Brain microvascular endothelial cell (primary cell): ENCODE measurements at regions not wholly inside any gene's neighbourhood (a gene's known extent, or its start where the extent isn't known, plus 50 kb on each side); places are given as distances from the start of the nearest gene placed in this dataset.

Source experiments
- DNase-seq: peaks from one replicate; pipeline ENCODE4 v3.0.0-alpha.2; 2020
- H3K27ac ChIP-seq: fragments of 250-450 bp; sonication (Bioruptor Pico); 2 replicates; pipeline ENCODE4 v1.5.1; 2020; ENCODE audit warnings: mild to moderate bottlenecking, moderate library complexity
- H3K27me3 ChIP-seq: fragments of 250-450 bp; sonication (Bioruptor Pico); replicated peaks from 2 replicates; pipeline ENCODE4 v1.5.1; 2020; ENCODE audit warnings: mild to moderate bottlenecking
- H3K36me3 ChIP-seq: fragments of 250-450 bp; sonication (Bioruptor Pico); replicated peaks from 2 replicates; pipeline ENCODE4 v1.5.1; 2020; ENCODE audit warnings: mild to moderate bottlenecking
- H3K4me3 ChIP-seq: 2 replicates; pipeline ENCODE4 v1.5.1; 2011; ENCODE audit warnings: low read depth, mild to moderate bottlenecking, control low read depth, low read length, moderate library complexity
- in situ Hi-C: cut with HindIII; loops from 2 replicates; pipeline ENCODE4 v1.10.0; 2017; ENCODE audit warnings: low sequenced_read_pairs, low pct_ligation_motif_present
- TF ChIP-seq, protein P1 (sequence below): IDR thresholded peaks from 2 replicates; pipeline ENCODE4 v1.5.1; 2011; ENCODE audit warnings: low read depth, mild to moderate bottlenecking, moderate library complexity, low read length, control low read depth, inconsistent platforms; ENCODE audit errors: missing control alignments

DNA sequence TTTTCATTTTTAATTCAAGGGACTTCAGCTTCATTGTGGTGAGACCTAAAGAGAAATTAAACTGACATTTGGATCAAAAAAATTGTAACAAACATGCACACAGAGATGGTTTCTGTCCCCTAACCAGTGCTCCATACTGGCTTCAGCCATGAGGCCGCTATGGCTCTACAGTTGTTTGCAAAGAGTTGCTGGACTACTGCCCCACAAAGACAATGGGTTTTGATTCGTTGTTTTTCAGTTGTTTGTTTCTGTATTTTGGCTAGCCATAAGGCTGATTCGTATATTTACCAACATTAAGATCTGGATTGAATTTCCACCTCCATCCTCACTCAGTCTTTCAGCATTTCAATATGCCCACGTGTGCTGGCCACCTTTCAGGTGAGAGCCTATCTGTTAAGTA, 163.7 kb upstream of the KIF2A start:
- Histone ChIP-seq H3K4me3 (no peak overlapping the region), H3K27ac (no peak overlapping the region), H3K27me3 (peaks cover 4% of the 10 kb centered on the region), H3K36me3 (no peaks in the 10 kb centered on the region)
- in situ Hi-C loops: no loop called here
- TF ChIP-seq, protein P1, sequence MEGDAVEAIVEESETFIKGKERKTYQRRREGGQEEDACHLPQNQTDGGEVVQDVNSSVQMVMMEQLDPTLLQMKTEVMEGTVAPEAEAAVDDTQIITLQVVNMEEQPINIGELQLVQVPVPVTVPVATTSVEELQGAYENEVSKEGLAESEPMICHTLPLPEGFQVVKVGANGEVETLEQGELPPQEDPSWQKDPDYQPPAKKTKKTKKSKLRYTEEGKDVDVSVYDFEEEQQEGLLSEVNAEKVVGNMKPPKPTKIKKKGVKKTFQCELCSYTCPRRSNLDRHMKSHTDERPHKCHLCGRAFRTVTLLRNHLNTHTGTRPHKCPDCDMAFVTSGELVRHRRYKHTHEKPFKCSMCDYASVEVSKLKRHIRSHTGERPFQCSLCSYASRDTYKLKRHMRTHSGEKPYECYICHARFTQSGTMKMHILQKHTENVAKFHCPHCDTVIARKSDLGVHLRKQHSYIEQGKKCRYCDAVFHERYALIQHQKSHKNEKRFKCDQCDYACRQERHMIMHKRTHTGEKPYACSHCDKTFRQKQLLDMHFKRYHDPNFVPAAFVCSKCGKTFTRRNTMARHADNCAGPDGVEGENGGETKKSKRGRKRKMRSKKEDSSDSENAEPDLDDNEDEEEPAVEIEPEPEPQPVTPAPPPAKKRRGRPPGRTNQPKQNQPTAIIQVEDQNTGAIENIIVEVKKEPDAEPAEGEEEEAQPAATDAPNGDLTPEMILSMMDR: no peak
- no peak for DNase-seq

GRCh38 chr5:62143268-62144229, 162.5 kb upstream of the KIF2A start:
- H3K36me3 ChIP-seq: no peaks in the 10 kb centered on the region
- in situ Hi-C loops: no loop called here
- H3K27ac ChIP-seq: no peak overlapping the region
- H3K4me3 ChIP-seq: no peak overlapping the region
- DNase-seq: no peak
- peaks cover 4% of the 10 kb centered on the region for H3K27me3 ChIP-seq
- TF ChIP-seq, protein P1: peak; percentile 60

- DNase-seq: no peak
- TF ChIP-seq, protein P1: no peak
- in situ Hi-C loops: no loop called here
- Histone ChIP-seq H3K4me3 (no peak overlapping the region), H3K27me3 (no peaks in the 10 kb centered on the region), H3K27ac (no peak overlapping the region), H3K36me3 (no peaks in the 10 kb centered on the region)
Observed at GRCh38 chr5:62144401-62145022, 161.5 kb upstream of the KIF2A start.

DNA sequence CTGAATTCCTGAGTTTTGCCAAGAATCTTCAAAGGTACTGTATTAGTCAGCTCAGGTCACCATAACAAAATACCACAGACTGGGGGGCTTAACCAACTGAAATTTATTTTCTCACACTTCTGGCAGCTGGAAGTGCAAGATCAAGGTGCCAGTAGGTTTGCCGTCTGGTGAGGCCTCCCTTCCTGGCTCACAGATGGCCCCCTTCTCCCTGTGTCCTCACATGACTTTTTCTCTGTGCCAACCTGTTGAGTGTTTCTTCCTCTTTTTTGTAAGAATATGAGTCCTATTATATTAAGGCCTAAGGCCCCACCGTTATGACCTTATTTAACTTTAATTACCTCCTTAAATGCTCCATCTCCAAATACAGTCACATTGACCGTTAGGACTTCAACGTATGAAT, 156.1 kb upstream of the KIF2A start:
- no peak overlapping the region for H3K27ac ChIP-seq
- H3K4me3 ChIP-seq: no peak overlapping the region
- DNase-seq: no peak
- TF ChIP-seq, protein P1: no peak
- H3K36me3 ChIP-seq: no peaks in the 10 kb centered on the region
- in situ Hi-C loops: no loop called here
- no peaks in the 10 kb centered on the region for H3K27me3 ChIP-seq

DNA sequence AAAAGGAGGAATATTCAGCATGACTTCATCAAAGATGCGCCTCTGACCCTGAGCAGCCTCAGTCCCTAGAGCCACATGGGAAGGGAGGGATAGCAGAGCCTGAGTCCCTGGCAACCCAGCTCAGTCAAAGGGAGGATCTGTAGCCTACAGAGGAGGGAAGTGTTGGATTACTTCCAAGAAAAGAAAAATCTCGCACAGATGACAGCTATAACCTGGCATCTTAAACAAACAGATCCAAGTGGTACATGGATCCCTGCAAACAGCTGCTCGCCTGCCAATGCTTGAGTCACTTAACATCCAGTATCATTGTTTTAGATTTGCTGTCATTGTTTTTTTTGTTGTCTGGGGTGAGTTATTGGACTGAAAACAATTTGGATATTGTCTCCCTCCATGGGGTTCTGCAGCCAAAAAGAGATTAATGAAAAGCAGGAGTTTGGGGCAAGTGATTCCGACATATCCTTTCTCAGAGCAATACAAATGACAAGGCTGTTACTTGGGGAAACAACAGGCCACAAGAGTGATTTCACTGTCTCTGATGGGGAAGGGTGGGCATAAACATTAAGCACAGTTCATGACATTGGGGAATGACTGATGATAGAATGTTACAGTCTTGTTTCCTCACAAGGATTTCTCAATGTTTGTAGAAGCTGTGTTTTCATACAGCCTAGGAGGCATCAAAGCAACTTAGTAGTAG, 153.5 kb upstream of the KIF2A start:
- H3K4me3 ChIP-seq: no peak overlapping the region
- TF ChIP-seq, protein P1: no peak

More for the DNA sequence above, 153.5 kb upstream of the KIF2A start:
- no peak overlapping the region for H3K27ac ChIP-seq
- in situ Hi-C loops: no loop called here
- no peak for DNase-seq
- H3K27me3 ChIP-seq: no peaks in the 10 kb centered on the region
- H3K36me3 ChIP-seq: no peaks in the 10 kb centered on the region
